Ishikawa (cell line): ENCODE measurements at regions not wholly inside any gene's neighbourhood (a gene's known extent, or its start where the extent isn't known, plus 50 kb on each side); places are given as distances from the start of the nearest gene placed in this dataset.

Source experiments
- CEBPB ChIP-seq: IDR thresholded peaks from 2 replicates; pipeline ENCODE4 v1.6.1; 2012
- CREB1 ChIP-seq: IDR thresholded peaks from 2 replicates; pipeline ENCODE4 v1.6.1; 2012; ENCODE audit warnings: low read depth
- EGR1 ChIP-seq: IDR thresholded peaks from 2 replicates; pipeline ENCODE4 v1.6.1; 2012
- EP300 ChIP-seq: IDR thresholded peaks from 2 replicates; pipeline ENCODE4 v1.6.1; 2012; ENCODE audit warnings: borderline replicate concordance
- FOXM1 ChIP-seq: IDR thresholded peaks from 2 replicates; pipeline ENCODE4 v1.6.1; 2012; ENCODE audit warnings: low read depth, borderline replicate concordance
- NFIC ChIP-seq: IDR thresholded peaks from 2 replicates; pipeline ENCODE4 v1.6.1; 2012
- RAD21 ChIP-seq: IDR thresholded peaks from 2 replicates; pipeline ENCODE4 v1.6.1; 2012; ENCODE audit warnings: low read depth
- TAF1 ChIP-seq: IDR thresholded peaks from 2 replicates; pipeline ENCODE4 v1.6.1; 2012; ENCODE audit warnings: low read depth, mild to moderate bottlenecking
- TCF12 ChIP-seq: IDR thresholded peaks from 2 replicates; pipeline ENCODE4 v1.6.1; 2012; ENCODE audit warnings: low read depth
- TEAD4 ChIP-seq: IDR thresholded peaks from 2 replicates; pipeline ENCODE4 v1.6.1; 2012
- YY1 ChIP-seq: IDR thresholded peaks from 2 replicates; pipeline ENCODE4 v1.6.1; 2012; ENCODE audit warnings: low read depth
- ZBTB7A ChIP-seq: IDR thresholded peaks from 2 replicates; pipeline ENCODE4 v1.6.1; 2012; ENCODE audit warnings: low read depth
- TF ChIP-seq, protein P1 (sequence below): IDR thresholded peaks from 2 replicates; pipeline ENCODE4 v1.6.1; 2012; ENCODE audit warnings: low read depth, mild to moderate bottlenecking
- TF ChIP-seq, protein P2 (sequence below): IDR thresholded peaks from 2 replicates; pipeline ENCODE4 v1.6.1; 2012
- TF ChIP-seq, protein P3 (sequence below): IDR thresholded peaks from 2 replicates; pipeline ENCODE4 v1.6.1; 2012

DNA sequence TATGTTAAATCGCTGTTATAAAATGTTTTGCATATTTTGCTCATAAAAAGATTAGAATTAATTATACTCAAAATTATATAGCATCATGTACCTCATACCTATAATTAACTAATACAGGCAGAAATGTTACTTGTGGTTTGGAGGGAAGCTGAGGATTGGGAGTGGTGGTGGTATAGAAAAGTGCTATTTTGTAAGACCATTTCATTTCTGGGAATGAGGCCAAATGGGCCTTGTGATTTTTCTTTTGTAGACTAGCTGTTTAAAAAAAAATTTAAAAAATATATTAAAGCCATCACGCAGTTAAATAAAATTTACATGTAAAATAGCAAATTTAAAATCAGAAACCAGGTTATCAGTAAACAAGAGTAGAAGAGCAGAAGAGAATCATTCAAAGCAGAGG, 560.8 kb upstream of the FAM98A start:
- no peak for TF ChIP-seq RAD21
- no peak for TF ChIP-seq CREB1
- no peak for TF ChIP-seq YY1
- TF ChIP-seq FOXM1, result no peak
- TF ChIP-seq TAF1, result no peak
- TF ChIP-seq TEAD4, result no peak
- no peak for TF ChIP-seq NFIC
- TF ChIP-seq, protein P1, sequence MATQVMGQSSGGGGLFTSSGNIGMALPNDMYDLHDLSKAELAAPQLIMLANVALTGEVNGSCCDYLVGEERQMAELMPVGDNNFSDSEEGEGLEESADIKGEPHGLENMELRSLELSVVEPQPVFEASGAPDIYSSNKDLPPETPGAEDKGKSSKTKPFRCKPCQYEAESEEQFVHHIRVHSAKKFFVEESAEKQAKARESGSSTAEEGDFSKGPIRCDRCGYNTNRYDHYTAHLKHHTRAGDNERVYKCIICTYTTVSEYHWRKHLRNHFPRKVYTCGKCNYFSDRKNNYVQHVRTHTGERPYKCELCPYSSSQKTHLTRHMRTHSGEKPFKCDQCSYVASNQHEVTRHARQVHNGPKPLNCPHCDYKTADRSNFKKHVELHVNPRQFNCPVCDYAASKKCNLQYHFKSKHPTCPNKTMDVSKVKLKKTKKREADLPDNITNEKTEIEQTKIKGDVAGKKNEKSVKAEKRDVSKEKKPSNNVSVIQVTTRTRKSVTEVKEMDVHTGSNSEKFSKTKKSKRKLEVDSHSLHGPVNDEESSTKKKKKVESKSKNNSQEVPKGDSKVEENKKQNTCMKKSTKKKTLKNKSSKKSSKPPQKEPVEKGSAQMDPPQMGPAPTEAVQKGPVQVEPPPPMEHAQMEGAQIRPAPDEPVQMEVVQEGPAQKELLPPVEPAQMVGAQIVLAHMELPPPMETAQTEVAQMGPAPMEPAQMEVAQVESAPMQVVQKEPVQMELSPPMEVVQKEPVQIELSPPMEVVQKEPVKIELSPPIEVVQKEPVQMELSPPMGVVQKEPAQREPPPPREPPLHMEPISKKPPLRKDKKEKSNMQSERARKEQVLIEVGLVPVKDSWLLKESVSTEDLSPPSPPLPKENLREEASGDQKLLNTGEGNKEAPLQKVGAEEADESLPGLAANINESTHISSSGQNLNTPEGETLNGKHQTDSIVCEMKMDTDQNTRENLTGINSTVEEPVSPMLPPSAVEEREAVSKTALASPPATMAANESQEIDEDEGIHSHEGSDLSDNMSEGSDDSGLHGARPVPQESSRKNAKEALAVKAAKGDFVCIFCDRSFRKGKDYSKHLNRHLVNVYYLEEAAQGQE, result no peak
- TF ChIP-seq EGR1, result no peak
- no peak for TF ChIP-seq EP300
- no peak for TF ChIP-seq ZBTB7A
- TF ChIP-seq, protein P2, sequence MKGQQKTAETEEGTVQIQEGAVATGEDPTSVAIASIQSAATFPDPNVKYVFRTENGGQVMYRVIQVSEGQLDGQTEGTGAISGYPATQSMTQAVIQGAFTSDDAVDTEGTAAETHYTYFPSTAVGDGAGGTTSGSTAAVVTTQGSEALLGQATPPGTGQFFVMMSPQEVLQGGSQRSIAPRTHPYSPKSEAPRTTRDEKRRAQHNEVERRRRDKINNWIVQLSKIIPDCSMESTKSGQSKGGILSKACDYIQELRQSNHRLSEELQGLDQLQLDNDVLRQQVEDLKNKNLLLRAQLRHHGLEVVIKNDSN, result no peak
- TF ChIP-seq TCF12, result no peak
- TF ChIP-seq, protein P3, sequence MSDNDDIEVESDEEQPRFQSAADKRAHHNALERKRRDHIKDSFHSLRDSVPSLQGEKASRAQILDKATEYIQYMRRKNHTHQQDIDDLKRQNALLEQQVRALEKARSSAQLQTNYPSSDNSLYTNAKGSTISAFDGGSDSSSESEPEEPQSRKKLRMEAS, result no peak
- no peak for TF ChIP-seq CEBPB

DNA sequence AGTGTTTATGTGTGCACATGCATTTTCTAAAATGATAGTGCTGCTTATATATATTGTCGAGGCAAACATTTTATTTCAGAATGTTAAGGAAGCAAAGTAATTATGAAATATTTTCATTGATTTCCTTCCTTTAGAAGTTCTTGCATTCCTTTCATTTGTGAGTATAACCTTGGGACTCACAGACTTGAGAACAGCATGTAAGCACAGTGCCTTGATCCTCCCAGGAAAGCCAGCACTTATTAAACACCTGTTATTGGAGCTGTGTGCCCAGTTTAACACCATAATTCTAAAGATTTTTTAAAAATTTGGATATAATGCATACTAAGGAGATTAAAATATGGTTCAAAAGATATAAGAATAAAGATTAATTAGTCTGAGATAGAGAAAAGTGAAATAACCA, 554.4 kb upstream of the FAM98A start:
- no peak for TF ChIP-seq CEBPB
- no peak for TF ChIP-seq TEAD4
- no peak for TF ChIP-seq RAD21
- TF ChIP-seq, protein P2, result no peak
- TF ChIP-seq ZBTB7A, result no peak
- no peak for TF ChIP-seq TCF12
- TF ChIP-seq, protein P1, result no peak
- TF ChIP-seq YY1, result no peak
- no peak for TF ChIP-seq EP300
- TF ChIP-seq EGR1, result no peak
- no peak for TF ChIP-seq FOXM1
- no peak for TF ChIP-seq TAF1
- TF ChIP-seq CREB1, result no peak
- TF ChIP-seq, protein P3, result no peak
- no peak for TF ChIP-seq NFIC

DNA sequence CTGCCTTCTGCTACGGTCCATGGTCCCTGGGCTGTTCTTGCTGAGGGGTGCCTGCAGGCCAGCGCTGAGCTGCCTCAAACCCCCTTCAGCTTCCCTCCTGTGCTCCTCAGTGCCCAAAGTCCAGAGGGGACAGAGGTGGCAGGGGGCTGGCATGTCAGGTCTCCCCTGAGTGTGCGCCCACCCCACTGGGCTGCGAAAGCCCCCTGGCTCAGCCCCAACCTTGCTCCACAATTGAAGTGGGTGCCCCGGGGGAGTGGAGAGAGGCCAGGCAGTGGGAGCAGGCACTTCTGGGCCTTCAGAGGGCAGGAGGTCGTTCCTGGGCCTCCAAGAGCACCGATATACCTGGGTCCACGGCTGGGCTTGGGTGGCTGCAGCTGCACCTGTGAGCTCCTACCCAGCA, 548.7 kb upstream of the FAM98A start:
- TF ChIP-seq RAD21, result no peak
- no peak for TF ChIP-seq TCF12
- TF ChIP-seq TEAD4, result no peak

DNA sequence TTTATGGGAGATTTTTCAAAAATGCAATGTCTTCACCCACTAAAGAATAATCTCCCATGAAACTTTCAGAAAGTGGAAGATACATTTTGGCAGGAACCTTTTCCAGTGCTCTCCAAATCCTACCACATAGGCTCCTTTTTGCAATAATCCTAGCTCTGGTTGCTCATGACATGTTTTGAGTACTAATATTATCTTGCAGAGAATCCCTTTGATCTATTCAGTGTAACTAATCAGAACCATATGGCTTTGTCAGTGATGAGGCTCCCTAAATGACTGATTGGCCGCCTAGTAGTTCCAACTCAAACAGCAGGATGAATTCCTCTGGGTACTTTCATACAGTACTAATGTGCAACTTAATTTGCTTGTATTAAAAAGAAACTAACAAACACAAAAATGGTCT, 544.0 kb upstream of the FAM98A start:
- TF ChIP-seq NFIC, result no peak

DNA sequence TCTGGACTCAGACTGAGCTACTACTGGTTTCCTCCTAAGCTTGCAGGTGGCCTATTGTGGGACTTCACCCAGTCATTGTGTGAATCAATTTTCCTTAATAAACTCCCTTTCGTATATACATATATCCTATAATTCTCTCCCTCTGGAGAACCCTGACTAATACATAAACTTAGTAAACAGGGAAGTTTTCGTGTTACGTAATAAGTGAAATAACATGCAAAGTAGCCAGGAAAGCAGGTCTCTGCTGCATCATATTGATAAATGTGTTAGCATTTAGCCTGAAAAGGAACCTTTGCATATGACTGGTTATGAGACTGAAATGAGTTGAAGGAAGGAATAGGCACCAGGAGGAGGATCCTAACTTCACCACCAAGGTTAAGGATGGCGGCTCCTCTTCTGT, 527.2 kb upstream of the FAM98A start:
- TF ChIP-seq CEBPB (no peak), TAF1 (no peak), RAD21 (no peak), EP300 (no peak), FOXM1 (no peak), TCF12 (no peak), TEAD4 (no peak), YY1 (no peak), NFIC (no peak), CREB1 (no peak), EGR1 (no peak), ZBTB7A (no peak)
- TF ChIP-seq, protein P3, result no peak
- TF ChIP-seq, protein P1, result no peak
- TF ChIP-seq, protein P2, result no peak
